Stimulated activated naive CD8-positive, alpha-beta T cell treated with anti-CD3 and anti-CD28 coated beads, Interleukin-15, Interleukin-2, amounts not matched to agents 100 ng/mL and 50 ng/mL, for 24 hours (primary cell): ENCODE measurements at regions not wholly inside any gene's neighbourhood (a gene's known extent, or its start where the extent isn't known, plus 50 kb on each side); places are given as distances from the start of the nearest gene placed in this dataset.

ENCODE experiments used
- H3K27ac Mint-ChIP-seq: one replicate; pipeline ENCODE4 v1.8.0; 2021; ENCODE audit warnings: mild to moderate bottlenecking, mixed read lengths
- H3K27me3 Mint-ChIP-seq: one replicate; pipeline ENCODE4 v1.8.0; 2021; ENCODE audit warnings: mixed read lengths
- H3K36me3 Mint-ChIP-seq: one replicate; pipeline ENCODE4 v1.8.0; 2021; ENCODE audit warnings: low read depth, mixed read lengths
- H3K4me1 Mint-ChIP-seq: one replicate; pipeline ENCODE4 v1.8.0; 2021; ENCODE audit warnings: low read depth, mixed read lengths
- H3K4me3 Mint-ChIP-seq: one replicate; pipeline ENCODE4 v1.8.0; 2021; ENCODE audit warnings: mild to moderate bottlenecking, mixed read lengths
- H3K9me3 Mint-ChIP-seq: one replicate; pipeline ENCODE4 v1.8.0; 2021; ENCODE audit warnings: mixed read lengths

DNA sequence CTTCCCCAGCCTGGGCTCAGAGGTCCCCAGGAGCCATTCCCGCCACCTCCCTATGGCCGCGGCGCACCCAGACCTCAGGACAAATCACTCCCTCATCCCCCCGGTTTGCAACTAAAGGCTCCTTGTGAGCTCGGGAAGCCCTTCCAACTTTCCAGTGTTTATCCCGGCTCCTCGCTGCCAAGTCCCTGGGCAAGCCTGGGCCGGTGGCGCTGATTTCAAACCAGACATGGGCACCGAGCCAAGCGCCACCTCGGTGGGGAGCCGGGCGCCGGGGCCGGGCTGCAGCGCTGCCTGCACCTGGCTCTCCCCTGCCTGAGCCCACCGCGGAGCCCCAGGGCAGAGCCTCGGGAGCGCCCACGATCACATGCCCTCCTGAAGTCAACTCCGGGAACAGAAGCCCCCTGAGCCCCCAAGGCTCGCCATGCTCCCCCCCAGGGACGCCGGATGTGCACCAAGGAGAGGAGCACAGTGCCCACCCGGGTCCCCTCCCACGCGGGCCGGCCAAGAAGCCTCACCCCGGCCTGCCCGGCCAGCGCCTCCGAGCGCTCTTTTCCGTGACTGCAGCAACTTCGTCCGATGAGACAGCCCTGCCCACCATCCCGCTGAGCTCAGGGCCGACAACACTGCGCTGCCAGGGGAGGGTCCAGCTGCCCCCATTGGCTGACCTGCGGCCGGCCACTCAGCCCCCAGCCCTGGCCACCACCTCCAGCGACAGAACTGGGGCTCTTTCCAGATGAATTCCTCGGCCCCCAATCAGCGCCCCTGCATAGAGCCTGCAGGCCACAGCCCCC, 50.0 kb downstream of the NCOR2 start:
- peaks cover 12% of the 10 kb centered on the region for H3K36me3 Mint-ChIP-seq

DNA sequence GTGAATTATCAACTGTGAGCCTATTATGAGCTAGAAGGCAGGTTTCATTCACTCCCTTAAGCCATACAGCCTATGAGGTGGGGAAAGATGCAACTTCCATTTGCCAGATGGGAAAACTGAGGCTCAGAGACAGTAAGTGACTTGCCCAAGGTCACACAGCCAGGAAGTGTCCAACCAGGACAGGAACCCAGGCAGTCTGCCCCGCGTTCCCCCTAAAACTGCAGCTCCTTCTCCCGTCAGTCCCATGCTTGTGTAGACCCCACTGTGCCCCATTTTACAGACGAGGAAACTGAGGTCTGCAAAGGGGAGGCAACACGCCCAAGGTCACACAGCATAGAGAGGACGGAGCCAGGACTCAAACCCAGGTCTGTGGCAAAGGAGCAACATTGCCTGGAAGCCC, 50.6 kb downstream of the NCOR2 start:
- Mint-ChIP-seq H3K9me3 (no peaks in the 10 kb centered on the region), H3K36me3 (peaks cover 8% of the 10 kb centered on the region), H3K4me1 (peaks cover 26% of the 10 kb centered on the region)

More for the DNA sequence above, 50.0 kb downstream of the NCOR2 start:
- no peak overlapping the region for H3K27ac Mint-ChIP-seq
- no peak overlapping the region for H3K4me3 Mint-ChIP-seq
- H3K4me1 Mint-ChIP-seq, result peaks cover 32% of the 10 kb centered on the region
- no peaks in the 10 kb centered on the region for H3K9me3 Mint-ChIP-seq
- H3K27me3 Mint-ChIP-seq, result no peaks in the 10 kb centered on the region

DNA sequence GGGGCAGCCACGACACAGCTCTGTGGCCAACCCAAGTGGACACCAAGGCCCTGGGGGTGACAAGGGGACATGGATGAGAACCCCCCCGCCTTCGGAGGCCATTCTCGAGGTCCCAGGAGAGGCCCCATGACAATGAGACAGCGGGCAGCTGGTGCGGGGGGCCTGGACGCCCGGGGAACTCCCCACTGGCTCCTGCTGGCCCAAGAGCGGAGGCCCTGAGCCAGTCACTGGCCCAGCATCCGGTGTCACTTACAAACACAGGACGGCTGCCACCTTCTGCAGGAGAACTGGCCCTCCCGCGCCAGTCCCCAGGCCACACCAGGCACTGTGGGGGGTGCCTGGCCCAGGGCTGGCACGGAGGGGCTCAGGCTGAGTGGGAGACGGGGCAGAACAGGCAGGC, 51.4 kb downstream of the NCOR2 start:
- no peak overlapping the region for H3K27ac Mint-ChIP-seq
- H3K9me3 Mint-ChIP-seq, result no peaks in the 10 kb centered on the region
- H3K4me1 Mint-ChIP-seq, result peaks cover 20% of the 10 kb centered on the region
- peaks cover 8% of the 10 kb centered on the region for H3K36me3 Mint-ChIP-seq
- no peak overlapping the region for H3K4me3 Mint-ChIP-seq
- no peaks in the 10 kb centered on the region for H3K27me3 Mint-ChIP-seq

More for the DNA sequence above, 50.6 kb downstream of the NCOR2 start:
- no peak overlapping the region for H3K27ac Mint-ChIP-seq
- H3K4me3 Mint-ChIP-seq, result no peak overlapping the region
- no peaks in the 10 kb centered on the region for H3K27me3 Mint-ChIP-seq

DNA sequence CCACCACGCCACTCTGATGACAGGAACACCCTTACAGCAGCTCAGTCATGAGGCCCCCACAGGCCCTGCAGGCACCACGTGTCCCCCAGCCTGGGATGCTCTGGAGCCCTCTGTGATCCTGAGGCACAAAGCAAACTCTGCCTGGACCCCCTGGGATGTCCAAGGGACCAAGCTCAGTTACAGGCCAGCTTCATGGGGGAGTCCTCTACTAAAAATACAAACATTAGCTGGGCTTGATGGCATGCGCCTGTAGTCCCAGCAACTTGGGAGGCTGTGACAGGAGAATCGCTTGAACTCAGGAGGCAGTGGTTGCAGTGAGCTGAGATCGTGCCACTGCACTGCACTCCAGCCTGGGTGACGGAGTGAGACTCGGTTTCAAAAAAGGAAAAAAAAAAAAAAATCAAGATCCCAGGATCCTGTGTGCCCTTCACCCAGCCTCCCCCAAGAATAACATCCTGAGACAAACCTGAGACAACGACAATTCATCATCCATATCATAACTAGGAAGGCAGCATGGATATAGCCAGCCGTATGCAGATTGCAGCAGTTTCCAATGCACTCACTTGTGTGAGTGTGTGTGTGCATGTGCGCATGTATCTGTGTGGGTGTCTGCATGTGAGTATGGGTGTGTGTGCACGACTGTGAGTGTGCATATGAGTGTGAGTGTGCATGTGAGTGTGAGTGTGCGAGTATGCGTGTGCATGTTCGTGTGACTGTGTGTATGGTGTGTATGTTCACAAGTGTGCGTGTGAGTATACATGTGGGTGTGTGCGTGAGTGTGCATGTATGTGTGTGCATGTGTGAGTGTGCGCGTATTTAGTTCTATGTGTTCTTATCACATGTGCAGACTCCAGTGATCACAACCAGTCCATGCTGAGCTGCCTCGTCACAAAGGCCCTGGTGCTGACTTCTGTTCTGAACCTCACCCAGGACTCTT, 52.1 kb downstream of the NCOR2 start:
- H3K4me3 Mint-ChIP-seq, result no peak overlapping the region
- no peaks in the 10 kb centered on the region for H3K9me3 Mint-ChIP-seq
- no peak overlapping the region for H3K27ac Mint-ChIP-seq
- H3K4me1 Mint-ChIP-seq, result peaks cover 20% of the 10 kb centered on the region
- H3K36me3 Mint-ChIP-seq, result peaks cover 8% of the 10 kb centered on the region
- no peaks in the 10 kb centered on the region for H3K27me3 Mint-ChIP-seq

- H3K27me3 Mint-ChIP-seq, result no peaks in the 10 kb centered on the region
- no peaks in the 10 kb centered on the region for H3K9me3 Mint-ChIP-seq
- no peak overlapping the region for H3K27ac Mint-ChIP-seq
- H3K4me1 Mint-ChIP-seq, result peaks cover 22% of the 10 kb centered on the region
- no peak overlapping the region for H3K4me3 Mint-ChIP-seq
- peaks cover 8% of the 10 kb centered on the region for H3K36me3 Mint-ChIP-seq
Observed at GRCh38 chr12:124514145-124514995, 53.0 kb downstream of the NCOR2 start.

- H3K9me3 Mint-ChIP-seq, result no peaks in the 10 kb centered on the region
- H3K4me1 Mint-ChIP-seq, result peaks cover 24% of the 10 kb centered on the region
- H3K27ac Mint-ChIP-seq, result no peak overlapping the region
- H3K27me3 Mint-ChIP-seq, result no peaks in the 10 kb centered on the region
- peaks cover 8% of the 10 kb centered on the region for H3K36me3 Mint-ChIP-seq
- H3K4me3 Mint-ChIP-seq, result no peak overlapping the region
Observed at GRCh38 chr12:124513297-124513867, 54.0 kb downstream of the NCOR2 start.

DNA sequence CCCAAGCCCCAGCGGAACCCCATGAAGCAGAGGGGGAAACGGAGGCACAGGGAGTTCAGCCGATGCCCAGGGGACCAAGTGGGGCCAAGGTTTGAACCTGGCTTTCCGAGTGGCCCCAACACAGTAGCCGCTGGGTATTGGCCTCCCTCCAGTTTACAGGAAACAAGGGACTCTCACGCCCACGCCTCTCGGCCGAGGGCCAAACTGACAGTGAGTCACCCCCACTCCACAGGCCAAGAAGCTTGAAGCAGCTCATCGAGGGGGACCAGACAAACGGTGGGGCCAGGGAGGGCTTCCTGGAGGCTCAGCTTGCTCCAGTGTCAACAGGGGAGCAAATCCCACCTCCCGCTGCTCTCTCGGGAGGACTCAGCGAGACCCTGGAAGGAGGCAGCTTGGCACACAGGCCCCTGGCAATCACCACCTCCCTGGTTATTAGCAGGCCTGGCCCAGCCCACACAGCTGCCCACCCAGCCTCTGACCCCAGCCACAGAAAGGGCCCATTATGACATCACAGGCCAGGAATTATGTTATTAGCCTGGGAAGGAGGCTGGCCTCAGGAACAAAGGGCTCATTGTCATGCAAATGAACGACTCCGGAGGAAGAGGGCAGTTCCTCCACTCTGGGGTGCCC, 54.6 kb downstream of the NCOR2 start:
- Mint-ChIP-seq H3K27me3 (no peaks in the 10 kb centered on the region), H3K27ac (no peak overlapping the region), H3K36me3 (peaks cover 8% of the 10 kb centered on the region), H3K9me3 (no peaks in the 10 kb centered on the region), H3K4me1 (peaks cover 24% of the 10 kb centered on the region), H3K4me3 (no peak overlapping the region)

DNA sequence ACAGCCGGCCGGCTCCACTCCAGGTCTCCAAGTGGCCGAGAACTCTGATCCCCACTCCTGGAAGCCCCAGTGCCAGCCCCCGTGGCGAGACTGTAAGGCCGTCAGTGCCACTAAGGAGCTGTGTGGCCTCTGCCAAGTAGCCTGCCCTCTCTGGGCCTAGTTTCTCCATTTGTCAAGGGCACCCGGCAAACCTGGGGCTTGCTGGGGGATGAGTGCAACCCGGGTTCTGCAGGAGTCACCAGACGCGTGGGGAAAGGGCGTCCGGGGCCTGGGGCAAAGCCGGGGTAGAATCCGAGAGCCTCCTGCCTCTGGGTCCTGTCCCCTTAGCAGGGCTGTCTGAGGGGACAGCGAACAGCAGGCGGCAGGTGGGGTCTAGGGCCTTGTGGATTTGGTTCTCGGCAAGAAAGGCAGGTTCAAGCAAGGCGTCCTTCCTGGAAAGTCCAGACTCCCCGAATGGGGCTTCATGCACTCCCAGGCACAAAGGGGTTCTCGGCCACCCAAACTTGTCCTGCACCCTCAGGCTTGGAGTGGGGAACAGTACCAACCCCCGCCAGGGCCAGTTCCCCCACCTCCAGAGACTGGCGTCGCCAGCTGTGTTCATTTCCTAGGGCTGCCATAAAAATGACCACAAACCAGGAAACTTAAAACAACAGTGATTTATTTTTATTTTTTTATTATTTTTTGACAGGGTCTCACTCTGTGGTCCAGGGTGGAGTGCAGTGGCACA, 56.0 kb downstream of the NCOR2 start:
- peaks cover 8% of the 10 kb centered on the region for H3K36me3 Mint-ChIP-seq
- H3K27me3 Mint-ChIP-seq, result no peaks in the 10 kb centered on the region
- peaks cover 33% of the 10 kb centered on the region for H3K4me1 Mint-ChIP-seq
- no peak overlapping the region for H3K4me3 Mint-ChIP-seq
- H3K27ac Mint-ChIP-seq, result no peak overlapping the region
- no peaks in the 10 kb centered on the region for H3K9me3 Mint-ChIP-seq

DNA sequence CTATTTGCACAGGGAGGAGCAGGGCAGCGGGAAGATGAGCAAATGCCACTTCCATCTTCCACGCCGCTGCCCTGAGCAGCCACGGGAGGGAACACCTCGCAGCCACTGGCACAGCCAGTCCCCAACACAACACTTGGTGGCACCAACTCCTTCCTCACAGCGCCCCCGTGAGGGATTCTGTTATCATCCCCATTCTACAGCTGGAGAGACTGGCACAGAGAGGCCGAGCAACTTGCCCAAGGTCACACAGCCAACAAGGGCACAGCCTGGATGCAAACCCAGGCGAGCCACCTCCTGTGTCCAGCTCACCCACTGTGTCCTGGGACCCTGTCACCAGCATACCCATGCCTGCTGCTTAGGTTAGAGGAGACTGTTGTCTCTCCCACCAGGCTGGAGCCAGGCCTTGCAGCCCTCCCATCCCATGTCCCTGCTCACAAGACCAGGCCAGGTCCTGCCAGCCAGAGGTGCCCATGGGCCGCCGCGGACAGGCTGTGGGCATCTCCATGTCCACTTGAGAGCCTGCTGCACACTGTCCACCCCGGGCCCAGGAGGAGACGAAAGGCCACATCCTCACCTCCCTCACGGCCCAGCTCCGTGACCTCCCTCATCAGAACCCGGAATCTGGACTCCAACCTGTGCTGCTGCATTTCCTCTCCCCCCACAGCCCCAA, 57.0 kb downstream of the NCOR2 start:
- no peaks in the 10 kb centered on the region for H3K9me3 Mint-ChIP-seq
- no peak overlapping the region for H3K4me3 Mint-ChIP-seq
- H3K27me3 Mint-ChIP-seq, result no peaks in the 10 kb centered on the region
- peaks cover 4% of the 10 kb centered on the region for H3K36me3 Mint-ChIP-seq
- H3K27ac Mint-ChIP-seq, result no peak overlapping the region
- H3K4me1 Mint-ChIP-seq, result peaks cover 35% of the 10 kb centered on the region

GRCh38 chr12:124509676-124510300, 57.6 kb downstream of the NCOR2 start:
- Mint-ChIP-seq H3K36me3 (no peaks in the 10 kb centered on the region), H3K27ac (no peak overlapping the region), H3K9me3 (no peaks in the 10 kb centered on the region), H3K4me1 (peaks cover 35% of the 10 kb centered on the region), H3K27me3 (no peaks in the 10 kb centered on the region), H3K4me3 (no peak overlapping the region)

- Mint-ChIP-seq H3K9me3 (no peaks in the 10 kb centered on the region), H3K27me3 (no peaks in the 10 kb centered on the region), H3K4me3 (no peak overlapping the region), H3K36me3 (no peaks in the 10 kb centered on the region), H3K27ac (no peak overlapping the region), H3K4me1 (peaks cover 35% of the 10 kb centered on the region)
Observed at GRCh38 chr12:124509300-124509675, 58.1 kb downstream of the NCOR2 start.

DNA sequence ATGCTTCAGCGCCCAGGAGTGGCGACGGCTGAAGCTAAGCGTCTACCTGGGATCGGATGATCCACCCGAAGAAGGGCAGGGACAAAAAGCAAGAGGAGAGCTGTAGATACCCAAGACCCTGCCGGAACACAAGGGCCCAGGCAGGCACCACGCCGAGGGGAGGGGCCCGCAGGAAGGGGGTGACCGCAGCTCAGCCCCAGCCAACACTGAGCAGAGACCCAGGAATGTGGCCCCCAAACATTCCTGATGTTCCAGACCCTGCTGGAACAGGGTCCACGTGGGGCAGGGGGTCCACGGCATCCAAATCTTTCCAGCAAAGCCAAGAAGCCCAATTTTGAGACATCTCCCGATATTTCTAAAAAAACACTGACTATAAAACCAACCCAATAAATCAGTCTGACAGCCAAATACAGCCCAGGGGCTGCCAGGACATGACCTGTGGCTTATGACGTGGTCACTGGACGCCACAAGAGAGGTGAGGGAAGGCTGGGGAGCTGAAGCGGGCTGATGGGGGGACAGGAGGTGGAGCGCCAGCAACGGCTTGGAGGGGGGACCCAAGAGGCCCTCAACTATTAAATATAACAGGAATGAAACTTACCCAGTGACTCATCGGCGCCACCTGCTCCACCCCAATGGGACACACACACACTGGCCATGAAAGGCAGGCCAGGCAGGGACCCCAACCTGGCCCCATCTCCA, 58.9 kb downstream of the NCOR2 start:
- Mint-ChIP-seq H3K27ac (no peak overlapping the region), H3K27me3 (no peaks in the 10 kb centered on the region), H3K36me3 (peaks cover 2% of the 10 kb centered on the region), H3K4me1 (peaks cover 36% of the 10 kb centered on the region), H3K4me3 (no peak overlapping the region), H3K9me3 (no peaks in the 10 kb centered on the region)
